ENCODE measurements at regions not wholly inside any gene's neighbourhood (a gene's known extent, or its start where the extent isn't known, plus 50 kb on each side); places are given as distances from the start of the nearest gene placed in this dataset.

- peaks cover 0 to 13% of the 10 kb centered on the region in 2 donors for H3K9me3 Mint-ChIP-seq
- no peaks in the 10 kb centered on the region for H3K36me3 Mint-ChIP-seq
- ATAC-seq = no peak
- H3K27ac Mint-ChIP-seq = no peak overlapping the region
- no peak for DNase-seq (ENCODE audit: low spot score in 2 of 2)
Measured at GRCh38 chr6:77074037-77074713, 389.1 kb downstream of the HTR1B start.

GRCh38 chr6:77073410-77073760, 389.9 kb downstream of the HTR1B start:
- no peak overlapping the region for H3K27ac Mint-ChIP-seq
- no peaks in the 10 kb centered on the region for H3K36me3 Mint-ChIP-seq
- DNase-seq (ENCODE audit: low spot score in 2 of 2) = no peak
- ATAC-seq = no peak
- H3K9me3 Mint-ChIP-seq = peaks cover 0 to 13% of the 10 kb centered on the region in 2 donors

GRCh38 chr6:77072694-77073409, 390.4 kb downstream of the HTR1B start:
- no peak for ATAC-seq
- Mint-ChIP-seq H3K9me3 (peaks cover 0 to 12% of the 10 kb centered on the region in 2 donors), H3K27ac (no peak overlapping the region), H3K36me3 (no peaks in the 10 kb centered on the region)
- DNase-seq (ENCODE audit: low spot score in 2 of 2) = no peak

DNA sequence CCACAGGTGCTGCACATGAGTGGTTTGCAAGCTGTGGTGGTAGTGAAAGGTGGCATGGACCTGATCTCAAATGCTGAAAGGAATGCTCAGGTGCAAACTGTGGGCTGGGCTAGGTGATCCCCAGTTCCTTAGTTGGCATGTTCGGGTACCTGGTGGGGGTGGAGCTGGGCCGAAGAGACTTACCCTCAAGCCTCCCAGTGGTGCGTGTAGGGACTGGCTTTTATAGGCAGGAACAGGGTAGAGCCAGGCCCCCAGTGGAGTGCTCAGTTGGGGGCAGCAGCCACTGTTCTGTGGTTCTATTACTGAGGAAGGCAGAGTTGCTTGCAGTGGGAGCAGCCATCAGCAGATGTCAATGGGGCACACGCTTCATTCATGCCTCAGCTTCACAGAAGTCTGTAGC, 399.8 kb downstream of the HTR1B start:
- no peak for ATAC-seq
- H3K36me3 Mint-ChIP-seq = peaks cover 0 to 7% of the 10 kb centered on the region in 2 donors
- DNase-seq (ENCODE audit: low spot score in 2 of 2) = no peak
- H3K27ac Mint-ChIP-seq = no peak overlapping the region
- peaks cover 10 to 16% of the 10 kb centered on the region in 2 donors for H3K9me3 Mint-ChIP-seq

- H3K27ac Mint-ChIP-seq = no peak overlapping the region
- peaks cover 0 to 6% of the 10 kb centered on the region in 2 donors for H3K36me3 Mint-ChIP-seq
- no peak for ATAC-seq
- H3K9me3 Mint-ChIP-seq = peaks cover 12 to 22% of the 10 kb centered on the region in 2 donors
- DNase-seq (ENCODE audit: low spot score in 2 of 2) = no peak
Measured at GRCh38 chr6:77055711-77056110, 407.6 kb downstream of the HTR1B start.

- Mint-ChIP-seq H3K27ac (no peak overlapping the region), H3K36me3 (peaks cover 13 to 15% of the 10 kb centered on the region in 2 donors), H3K9me3 (peaks cover 9 to 21% of the 10 kb centered on the region in 2 donors)
- DNase-seq (ENCODE audit: low spot score in 2 of 2) = no peak
- ATAC-seq = no peak
Measured at GRCh38 chr6:77040568-77041195, 422.6 kb downstream of the HTR1B start.

- Mint-ChIP-seq H3K27ac (no peak overlapping the region), H3K9me3 (peaks cover 9 to 26% of the 10 kb centered on the region in 2 donors), H3K36me3 (peaks cover 13 to 15% of the 10 kb centered on the region in 2 donors)
- DNase-seq (ENCODE audit: low spot score in 2 of 2) = no peak
- no peak for ATAC-seq
Measured at GRCh38 chr6:77038807-77039206, 424.5 kb downstream of the HTR1B start.

DNA sequence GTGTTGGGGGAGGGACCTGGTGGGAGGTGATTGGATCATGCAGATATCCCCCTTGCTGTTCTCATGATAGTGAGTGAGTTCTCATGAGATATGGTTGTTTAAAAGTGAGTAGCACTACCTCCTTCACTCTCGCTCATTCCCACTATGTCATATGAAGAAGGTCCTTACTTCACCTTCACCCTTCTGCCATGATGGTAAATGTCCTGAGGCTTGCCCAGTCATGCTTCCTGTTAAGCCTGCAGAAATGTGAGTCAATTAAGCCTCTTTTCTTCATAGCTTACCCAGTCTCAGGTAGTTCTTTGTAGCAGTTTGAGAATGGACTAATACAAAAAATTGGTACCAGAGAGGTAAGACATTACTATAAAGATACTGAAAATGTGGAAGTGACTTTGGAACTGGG, 425.9 kb downstream of the HTR1B start:
- H3K9me3 Mint-ChIP-seq = peaks cover 9 to 27% of the 10 kb centered on the region in 2 donors
- DNase-seq (ENCODE audit: low spot score in 2 of 2) (no peak), ATAC-seq (no peak)
- no peak overlapping the region for H3K27ac Mint-ChIP-seq
- peaks cover 13 to 15% of the 10 kb centered on the region in 2 donors for H3K36me3 Mint-ChIP-seq

DNA sequence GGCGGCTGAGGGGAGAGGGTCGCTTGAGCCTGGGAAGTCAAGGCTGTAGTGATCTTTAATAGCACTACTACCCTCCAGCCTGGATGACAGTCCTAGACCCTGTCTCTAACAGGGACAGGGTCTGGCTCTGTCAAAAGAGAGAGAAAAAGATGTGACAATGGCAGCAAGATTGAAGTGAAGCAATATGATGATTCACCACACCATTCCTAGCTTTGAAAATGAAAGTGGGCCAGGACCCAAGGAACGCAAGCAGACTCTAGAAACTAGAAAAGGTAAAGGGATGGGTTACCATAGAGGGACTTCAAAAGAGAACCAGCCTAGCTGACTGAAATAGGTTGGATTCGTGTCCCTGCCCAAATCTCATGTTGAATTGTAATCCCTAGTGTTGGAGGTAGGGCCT, 426.9 kb downstream of the HTR1B start:
- ATAC-seq = no peak
- H3K36me3 Mint-ChIP-seq = peaks cover 13 to 15% of the 10 kb centered on the region in 2 donors
- H3K9me3 Mint-ChIP-seq = peaks cover 9 to 24% of the 10 kb centered on the region in 2 donors
- no peak overlapping the region for H3K27ac Mint-ChIP-seq
- no peak for DNase-seq (ENCODE audit: low spot score in 2 of 2)

GRCh38 chr6:77034161-77034560, 429.1 kb downstream of the HTR1B start:
- no peak for DNase-seq (ENCODE audit: low spot score in 2 of 2)
- Mint-ChIP-seq H3K27ac (no peak overlapping the region), H3K36me3 (peaks cover 13 to 21% of the 10 kb centered on the region in 2 donors), H3K9me3 (peaks cover 14 to 27% of the 10 kb centered on the region in 2 donors)
- ATAC-seq = no peak

DNA sequence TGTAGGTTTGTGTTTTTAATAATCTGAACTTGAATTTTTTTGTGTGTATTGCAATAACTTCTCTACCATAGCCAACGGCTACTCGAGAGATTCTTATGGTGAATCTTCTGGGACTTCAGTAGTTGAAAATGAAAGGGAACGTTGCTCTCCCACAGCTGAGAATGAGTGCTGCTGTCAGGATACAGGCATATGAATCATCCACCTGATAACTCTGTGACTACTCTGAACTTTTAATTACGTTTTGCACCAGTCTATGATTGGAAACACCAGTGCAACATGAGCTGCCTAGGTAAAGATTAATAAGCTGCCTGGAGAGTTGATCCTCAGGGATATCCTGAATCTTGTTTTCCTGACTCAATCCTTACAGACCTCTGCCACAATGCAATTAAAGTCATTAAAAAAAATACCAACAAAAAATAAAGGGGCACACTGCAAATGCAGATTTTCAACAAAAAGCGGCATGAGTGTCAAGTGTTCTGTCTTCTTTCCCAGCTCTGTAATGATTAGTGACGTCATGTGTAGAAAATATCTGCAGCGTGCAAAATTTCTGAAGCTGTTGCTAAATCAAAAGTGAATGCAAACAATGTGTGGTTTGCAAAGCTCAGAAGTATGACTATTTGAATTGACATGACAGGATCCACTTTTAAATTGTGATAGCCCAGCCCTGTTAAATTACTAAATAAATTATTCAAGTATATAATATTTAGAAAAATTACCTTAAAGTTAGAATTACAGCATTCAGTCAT, 432.2 kb downstream of the HTR1B start:
- Mint-ChIP-seq H3K36me3 (peaks cover 0 to 6% of the 10 kb centered on the region in 2 donors), H3K27ac (no peak overlapping the region), H3K9me3 (peaks cover 10 to 13% of the 10 kb centered on the region in 2 donors)
- ATAC-seq (no peak), DNase-seq (ENCODE audit: low spot score in 2 of 2) (no peak)

- DNase-seq (ENCODE audit: low spot score in 2 of 2) (no peak), ATAC-seq (no peak)
- Mint-ChIP-seq H3K27ac (no peak overlapping the region), H3K36me3 (peaks cover 0 to 6% of the 10 kb centered on the region in 2 donors), H3K9me3 (peaks cover 11 to 17% of the 10 kb centered on the region in 2 donors)
Measured at GRCh38 chr6:77026341-77026740, 436.9 kb downstream of the HTR1B start.

DNA sequence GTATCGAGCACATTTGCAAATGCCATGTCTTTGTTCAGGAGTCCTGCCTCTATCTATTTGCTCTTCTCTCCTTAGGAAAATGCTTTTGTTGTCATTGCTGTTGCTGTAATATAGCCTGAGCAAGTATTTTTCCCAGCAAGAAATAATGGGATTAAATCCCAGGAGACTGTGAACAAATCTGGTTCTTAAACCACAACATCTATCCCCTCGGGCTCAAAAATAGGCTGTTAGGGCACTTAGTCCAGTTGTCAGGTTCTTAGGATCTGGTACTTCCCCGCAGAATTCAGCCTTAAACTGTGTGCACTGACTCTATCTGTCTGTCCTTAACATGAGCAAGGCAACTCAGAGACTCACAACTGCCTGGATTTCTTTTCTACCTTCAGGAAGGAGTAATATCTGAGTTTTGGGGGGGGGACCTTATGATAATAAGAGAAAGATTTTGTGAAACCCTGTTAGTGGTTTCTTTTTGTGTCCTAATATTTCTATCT, 437.5 kb downstream of the HTR1B start:
- Mint-ChIP-seq H3K9me3 (peaks cover 11 to 17% of the 10 kb centered on the region in 2 donors), H3K36me3 (peaks cover 0 to 6% of the 10 kb centered on the region in 2 donors), H3K27ac (no peak overlapping the region)
- no peak for DNase-seq (ENCODE audit: low spot score in 2 of 2)
- no peak for ATAC-seq

DNA sequence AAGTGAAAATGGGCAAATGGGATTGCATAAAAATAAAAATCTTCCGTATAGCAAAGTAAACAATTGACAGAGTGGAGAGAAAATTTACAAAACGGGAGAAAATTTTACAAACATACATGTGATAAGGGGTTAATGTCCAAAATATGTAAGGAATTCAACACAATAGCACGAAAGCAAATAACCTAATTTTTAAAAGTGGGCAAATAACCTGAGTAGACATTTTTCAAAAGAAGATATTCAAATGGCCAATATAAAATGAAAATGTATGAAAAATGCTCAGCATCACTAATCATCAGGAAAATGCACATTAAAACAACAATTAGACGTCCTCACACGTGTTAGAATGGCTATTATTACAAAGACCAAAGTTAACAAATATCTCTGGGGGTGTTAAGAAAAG, 441.5 kb downstream of the HTR1B start:
- Mint-ChIP-seq H3K27ac (no peak overlapping the region), H3K9me3 (peaks cover 4 to 9% of the 10 kb centered on the region in 2 donors), H3K36me3 (no peaks in the 10 kb centered on the region)
- DNase-seq (ENCODE audit: low spot score in 2 of 2) = no peak
- ATAC-seq = no peak

DNA sequence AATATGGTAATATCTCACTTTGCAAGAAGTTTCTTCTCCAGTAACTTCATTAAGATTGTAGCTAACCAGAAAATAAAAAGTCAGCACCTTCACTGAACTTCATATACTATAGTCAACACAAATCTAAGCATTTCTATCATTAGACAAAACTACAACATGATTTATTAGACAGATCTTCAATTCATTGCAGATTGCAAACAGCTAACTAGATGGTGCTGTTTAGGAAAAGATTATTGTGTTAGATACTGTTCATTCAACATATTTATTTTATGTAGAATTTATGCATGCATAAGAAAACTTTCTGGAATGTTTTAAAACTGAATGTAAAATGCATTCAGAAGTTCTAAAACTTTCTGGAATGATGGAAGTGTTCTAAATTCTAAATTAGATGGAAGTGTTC, 442.1 kb downstream of the HTR1B start:
- DNase-seq (ENCODE audit: low spot score in 2 of 2) (no peak), ATAC-seq (no peak)
- H3K27ac Mint-ChIP-seq = no peak overlapping the region
- H3K36me3 Mint-ChIP-seq = no peaks in the 10 kb centered on the region
- peaks cover 4 to 7% of the 10 kb centered on the region in 2 donors for H3K9me3 Mint-ChIP-seq

- Mint-ChIP-seq H3K36me3 (no peaks in the 10 kb centered on the region), H3K9me3 (peaks cover 4 to 7% of the 10 kb centered on the region in 2 donors), H3K27ac (no peak overlapping the region)
- ATAC-seq (no peak), DNase-seq (ENCODE audit: low spot score in 2 of 2) (no peak)
Measured at GRCh38 chr6:77019081-77019480, 444.2 kb downstream of the HTR1B start.

- Mint-ChIP-seq H3K36me3 (no peaks in the 10 kb centered on the region), H3K9me3 (peaks cover 10 to 13% of the 10 kb centered on the region in 2 donors), H3K27ac (no peak overlapping the region)
- ATAC-seq (no peak), DNase-seq (ENCODE audit: low spot score in 2 of 2) (no peak)
Measured at GRCh38 chr6:77017537-77017936, 445.8 kb downstream of the HTR1B start.
